MM.1S (cell line): ENCODE measurements at regions not wholly inside any gene's neighbourhood (a gene's known extent, or its start where the extent isn't known, plus 50 kb on each side); places are given as distances from the start of the nearest gene placed in this dataset.

ENCODE experiments used
- DNase-seq: peaks from one replicate; pipeline ENCODE4 v3.0.0-alpha.2; 2015
- H2AFZ ChIP-seq: fragments of 300-600 bp; sonication (generic); 2 replicates; pipeline ENCODE4 v1.6.0; 2016; ENCODE audit warnings: antibody characterized with exemption, low read length
- H3F3A ChIP-seq: fragments of 300-600 bp; sonication (generic); 2 replicates; pipeline ENCODE4 v1.6.1; 2016; ENCODE audit warnings: mild to moderate bottlenecking, antibody characterized with exemption, low read length, moderate library complexity, mixed read lengths; ENCODE audit not compliant: insufficient read depth
- H3K27ac ChIP-seq: fragments of 300-600 bp; sonication (generic); 2 replicates; pipeline ENCODE4 v1.5.1; 2016; ENCODE audit warnings: mild to moderate bottlenecking, low read length
- H3K27me3 ChIP-seq: fragments of 300-600 bp; sonication (generic); replicated peaks from 2 replicates; pipeline ENCODE4 v1.6.0; 2016; ENCODE audit warnings: low read length; ENCODE audit not compliant: insufficient read depth
- H3K36me3 ChIP-seq: fragments of 300-600 bp; sonication (generic); replicated peaks from 2 replicates; pipeline ENCODE4 v1.6.1; 2016; ENCODE audit warnings: mild to moderate bottlenecking, low read length, mixed read lengths; ENCODE audit not compliant: insufficient read depth
- H3K4me1 ChIP-seq: fragments of 300-600 bp; sonication (generic); 2 replicates; pipeline ENCODE4 v1.6.1; 2016; ENCODE audit warnings: low read length, mixed read lengths
- H3K4me2 ChIP-seq: fragments of 300-600 bp; sonication (generic); 2 replicates; pipeline ENCODE4 v1.6.0; 2016; ENCODE audit warnings: low read depth, low read length
- H3K4me3 ChIP-seq: fragments of 300-600 bp; sonication (generic); 2 replicates; pipeline ENCODE4 v1.5.1; 2016; ENCODE audit warnings: low read length, mixed read lengths
- H3K79me2 ChIP-seq: fragments of 300-600 bp; sonication (generic); 2 replicates; pipeline ENCODE4 v1.6.1; 2016; ENCODE audit warnings: mixed run types, low read length, mixed read lengths
- H3K9ac ChIP-seq: fragments of 300-600 bp; sonication (generic); 2 replicates; pipeline ENCODE4 v1.6.1; 2016; ENCODE audit warnings: low read length, mixed read lengths
- H3K9me2 ChIP-seq: fragments of 300-600 bp; sonication (generic); replicated peaks from 2 replicates; pipeline ENCODE4 v1.6.1; 2016; ENCODE audit warnings: mild to moderate bottlenecking, low read length, mixed read lengths; ENCODE audit not compliant: insufficient read depth
- H3K9me3 ChIP-seq: fragments of 300-600 bp; sonication (generic); replicated peaks from 2 replicates; pipeline ENCODE4 v1.6.1; 2016; ENCODE audit warnings: mild to moderate bottlenecking, low read length, mixed read lengths; ENCODE audit not compliant: insufficient read depth
- H4K20me1 ChIP-seq: fragments of 300-600 bp; sonication (generic); 2 replicates; pipeline ENCODE4 v1.6.1; 2016; ENCODE audit warnings: mild to moderate bottlenecking, low read length, moderate library complexity, mixed read lengths; ENCODE audit not compliant: insufficient read depth
- EZH2 ChIP-seq: fragments of 300-600 bp; sonication (generic); optimal IDR thresholded peaks from 2 replicates; pipeline ENCODE3; 2017; ENCODE audit warnings: low read depth, mild to moderate bottlenecking, antibody characterized with exemption, low read length, mixed read lengths
- EZH2phosphoT487 ChIP-seq: fragments of 300-600 bp; sonication (generic); IDR thresholded peaks from 2 replicates; pipeline ENCODE4 v1.6.1; 2018; ENCODE audit warnings: antibody characterized with exemption, low read length
- TF ChIP-seq, protein P1 (sequence below): fragments of 300-600 bp; sonication (generic); IDR thresholded peaks from 2 replicates; pipeline ENCODE4 v1.5.1; 2016; ENCODE audit warnings: antibody characterized with exemption, low read length, mixed read lengths

GRCh38 chrX:74160816-74161215, 143.2 kb upstream of the ZCCHC13 start:
- no peaks in the 10 kb centered on the region for H3K36me3 ChIP-seq
- no peaks in the 10 kb centered on the region for H4K20me1 ChIP-seq
- H3K27me3 ChIP-seq, result no peaks in the 10 kb centered on the region
- no peaks in the 10 kb centered on the region for H3K4me1 ChIP-seq
- TF ChIP-seq EZH2phosphoT487 (no peak), EZH2 (no peak)
- TF ChIP-seq, protein P1, sequence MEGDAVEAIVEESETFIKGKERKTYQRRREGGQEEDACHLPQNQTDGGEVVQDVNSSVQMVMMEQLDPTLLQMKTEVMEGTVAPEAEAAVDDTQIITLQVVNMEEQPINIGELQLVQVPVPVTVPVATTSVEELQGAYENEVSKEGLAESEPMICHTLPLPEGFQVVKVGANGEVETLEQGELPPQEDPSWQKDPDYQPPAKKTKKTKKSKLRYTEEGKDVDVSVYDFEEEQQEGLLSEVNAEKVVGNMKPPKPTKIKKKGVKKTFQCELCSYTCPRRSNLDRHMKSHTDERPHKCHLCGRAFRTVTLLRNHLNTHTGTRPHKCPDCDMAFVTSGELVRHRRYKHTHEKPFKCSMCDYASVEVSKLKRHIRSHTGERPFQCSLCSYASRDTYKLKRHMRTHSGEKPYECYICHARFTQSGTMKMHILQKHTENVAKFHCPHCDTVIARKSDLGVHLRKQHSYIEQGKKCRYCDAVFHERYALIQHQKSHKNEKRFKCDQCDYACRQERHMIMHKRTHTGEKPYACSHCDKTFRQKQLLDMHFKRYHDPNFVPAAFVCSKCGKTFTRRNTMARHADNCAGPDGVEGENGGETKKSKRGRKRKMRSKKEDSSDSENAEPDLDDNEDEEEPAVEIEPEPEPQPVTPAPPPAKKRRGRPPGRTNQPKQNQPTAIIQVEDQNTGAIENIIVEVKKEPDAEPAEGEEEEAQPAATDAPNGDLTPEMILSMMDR, result no peak
- no peak overlapping the region for H2AFZ ChIP-seq
- no peak overlapping the region for H3K4me3 ChIP-seq
- H3F3A ChIP-seq, result no peaks in the 10 kb centered on the region
- DNase-seq, result no peak
- no peaks in the 10 kb centered on the region for H3K79me2 ChIP-seq
- no peak overlapping the region for H3K4me2 ChIP-seq
- no peak overlapping the region for H3K27ac ChIP-seq
- no peak overlapping the region for H3K9ac ChIP-seq
- no peaks in the 10 kb centered on the region for H3K9me2 ChIP-seq
- H3K9me3 ChIP-seq, result no peaks in the 10 kb centered on the region

GRCh38 chrX:74160358-74160757, 143.6 kb upstream of the ZCCHC13 start:
- Histone ChIP-seq H3K36me3 (no peaks in the 10 kb centered on the region), H3K9me2 (no peaks in the 10 kb centered on the region), H3K4me3 (no peak overlapping the region), H3F3A (no peaks in the 10 kb centered on the region), H3K79me2 (no peaks in the 10 kb centered on the region), H3K4me1 (no peaks in the 10 kb centered on the region), H3K27ac (no peak overlapping the region), H3K4me2 (no peak overlapping the region), H3K9ac (no peak overlapping the region), H3K27me3 (no peaks in the 10 kb centered on the region), H4K20me1 (no peaks in the 10 kb centered on the region), H2AFZ (no peak overlapping the region), H3K9me3 (no peaks in the 10 kb centered on the region)
- DNase-seq, result no peak
- TF ChIP-seq EZH2, result no peak
- TF ChIP-seq, protein P1, result no peak
- no peak for TF ChIP-seq EZH2phosphoT487

GRCh38 chrX:74147439-74147838, 156.5 kb upstream of the ZCCHC13 start:
- H3K4me3 ChIP-seq, result no peak overlapping the region
- H3K9me3 ChIP-seq, result no peaks in the 10 kb centered on the region
- no peak for TF ChIP-seq EZH2
- TF ChIP-seq EZH2phosphoT487, result no peak
- TF ChIP-seq, protein P1, result no peak
- no peaks in the 10 kb centered on the region for H3K4me1 ChIP-seq
- H3K9me2 ChIP-seq, result no peaks in the 10 kb centered on the region
- H3K36me3 ChIP-seq, result no peaks in the 10 kb centered on the region
- H3K27ac ChIP-seq, result no peak overlapping the region
- DNase-seq, result no peak
- H2AFZ ChIP-seq, result no peak overlapping the region
- H3F3A ChIP-seq, result no peaks in the 10 kb centered on the region
- no peaks in the 10 kb centered on the region for H3K27me3 ChIP-seq
- no peaks in the 10 kb centered on the region for H4K20me1 ChIP-seq
- H3K4me2 ChIP-seq, result no peak overlapping the region
- no peak overlapping the region for H3K9ac ChIP-seq
- no peaks in the 10 kb centered on the region for H3K79me2 ChIP-seq
